RWPE2 (cell line): ENCODE measurements at regions not wholly inside any gene's neighbourhood (a gene's known extent, or its start where the extent isn't known, plus 50 kb on each side); places are given as distances from the start of the nearest gene placed in this dataset.

ENCODE experiments used
- ATAC-seq: fragments of 200-7000 bp; cut with Tn5 transposase; 3 replicates; pipeline ENCODE4 v1.9.1; 2021; ENCODE audit warnings: low read depth
- DNase-seq: peaks from one replicate; pipeline ENCODE4 v3.0.0-alpha.2; 2020; ENCODE audit warnings: low spot score
- H3K27ac ChIP-seq: fragments of 450-650 bp; 2 replicates; pipeline ENCODE4 v1.5.1; 2017; ENCODE audit warnings: mild to moderate bottlenecking; ENCODE audit not compliant: poor library complexity, severe bottlenecking
- H3K27me3 ChIP-seq: fragments of 250-450 bp; sonication (Bioruptor Pico); 2 replicates; pipeline ENCODE4 v1.5.1; 2021; ENCODE audit warnings: mild to moderate bottlenecking, moderate library complexity; ENCODE audit not compliant: insufficient read depth, poor library complexity, severe bottlenecking
- H3K36me3 ChIP-seq: fragments of 250-450 bp; sonication (Bioruptor Pico); 2 replicates; pipeline ENCODE4 v1.5.1; 2020; ENCODE audit warnings: low read depth, mild to moderate bottlenecking, moderate library complexity
- H3K4me1 ChIP-seq: fragments of 250-450 bp; sonication (Bioruptor Pico); 2 replicates; pipeline ENCODE4 v1.5.1; 2021; ENCODE audit warnings: mild to moderate bottlenecking, moderate library complexity; ENCODE audit not compliant: insufficient read depth, poor library complexity, severe bottlenecking
- H3K4me3 ChIP-seq: fragments of 250-450 bp; sonication (Bioruptor Pico); 2 replicates; pipeline ENCODE4 v1.5.1; 2021; ENCODE audit warnings: mild to moderate bottlenecking, moderate library complexity; ENCODE audit not compliant: severe bottlenecking
- H3K9me3 ChIP-seq: fragments of 250-450 bp; sonication (Bioruptor Pico); 2 replicates; pipeline ENCODE4 v1.5.1; 2021; ENCODE audit warnings: mild to moderate bottlenecking, moderate library complexity; ENCODE audit not compliant: severe bottlenecking
- TF ChIP-seq, protein P1 (sequence below): fragments of 450-650 bp; IDR thresholded peaks from one replicate; pipeline ENCODE4 v1.5.1; 2017; ENCODE audit warnings: mild to moderate bottlenecking, moderate library complexity; ENCODE audit not compliant: poor library complexity, severe bottlenecking

DNA sequence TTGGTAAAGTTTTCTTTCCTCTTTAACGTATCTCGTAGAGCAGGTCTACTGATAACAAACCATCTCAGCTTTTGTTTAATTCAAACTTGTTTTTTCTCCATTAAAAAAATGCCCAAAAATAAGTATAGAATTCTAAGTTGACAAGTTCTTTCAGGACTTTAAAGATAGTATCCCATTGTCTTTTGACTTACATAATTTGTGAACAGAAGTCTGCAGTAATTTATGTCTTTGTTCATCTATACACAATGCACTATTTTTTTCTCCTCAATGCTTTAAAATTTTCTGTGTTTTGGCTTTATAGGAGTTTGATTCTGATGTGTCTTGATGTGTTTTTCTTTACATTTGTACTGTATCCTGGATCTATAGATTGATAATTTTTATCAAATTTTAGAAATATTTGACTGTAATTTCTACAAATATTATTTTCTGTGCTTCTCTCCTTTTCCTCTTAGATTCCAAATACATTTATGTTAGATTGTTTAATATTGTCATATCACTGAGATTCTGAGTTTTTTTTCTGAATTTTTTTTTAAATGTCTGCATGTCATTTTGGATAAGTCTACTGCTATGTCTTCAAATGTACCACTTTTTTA is 143.3 kb downstream of the FTCDNL1 start:
- DNase-seq: no peak
- no peaks in the 10 kb centered on the region for H3K27me3 ChIP-seq
- H3K27ac ChIP-seq: no peak overlapping the region
- no peaks in the 10 kb centered on the region for H3K36me3 ChIP-seq
- H3K4me1 ChIP-seq: no peaks in the 10 kb centered on the region
- H3K9me3 ChIP-seq: no peaks in the 10 kb centered on the region
- no peak overlapping the region for H3K4me3 ChIP-seq
- no peak for ATAC-seq
- TF ChIP-seq, protein P1, sequence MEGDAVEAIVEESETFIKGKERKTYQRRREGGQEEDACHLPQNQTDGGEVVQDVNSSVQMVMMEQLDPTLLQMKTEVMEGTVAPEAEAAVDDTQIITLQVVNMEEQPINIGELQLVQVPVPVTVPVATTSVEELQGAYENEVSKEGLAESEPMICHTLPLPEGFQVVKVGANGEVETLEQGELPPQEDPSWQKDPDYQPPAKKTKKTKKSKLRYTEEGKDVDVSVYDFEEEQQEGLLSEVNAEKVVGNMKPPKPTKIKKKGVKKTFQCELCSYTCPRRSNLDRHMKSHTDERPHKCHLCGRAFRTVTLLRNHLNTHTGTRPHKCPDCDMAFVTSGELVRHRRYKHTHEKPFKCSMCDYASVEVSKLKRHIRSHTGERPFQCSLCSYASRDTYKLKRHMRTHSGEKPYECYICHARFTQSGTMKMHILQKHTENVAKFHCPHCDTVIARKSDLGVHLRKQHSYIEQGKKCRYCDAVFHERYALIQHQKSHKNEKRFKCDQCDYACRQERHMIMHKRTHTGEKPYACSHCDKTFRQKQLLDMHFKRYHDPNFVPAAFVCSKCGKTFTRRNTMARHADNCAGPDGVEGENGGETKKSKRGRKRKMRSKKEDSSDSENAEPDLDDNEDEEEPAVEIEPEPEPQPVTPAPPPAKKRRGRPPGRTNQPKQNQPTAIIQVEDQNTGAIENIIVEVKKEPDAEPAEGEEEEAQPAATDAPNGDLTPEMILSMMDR: no peak

DNA sequence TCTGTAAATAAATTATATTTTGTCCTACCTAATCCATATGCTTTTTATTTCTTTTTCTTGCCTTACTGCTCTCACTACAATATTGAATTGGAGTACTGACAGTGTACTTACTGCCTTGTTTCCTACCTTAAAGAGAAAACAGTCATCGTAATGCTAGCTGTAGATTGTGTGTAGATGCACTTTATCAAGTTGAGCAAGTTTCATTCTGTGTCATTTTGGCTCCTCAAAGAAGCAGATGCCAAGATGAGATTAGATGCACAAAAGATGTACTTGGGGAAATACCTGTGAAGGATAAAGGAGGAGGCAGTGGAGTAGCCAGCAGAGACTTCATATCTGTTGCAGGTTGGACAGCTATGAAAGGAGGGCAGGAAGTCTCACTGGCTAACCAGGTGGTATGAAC is 145.5 kb downstream of the FTCDNL1 start:
- TF ChIP-seq, protein P1: no peak
- no peak overlapping the region for H3K27ac ChIP-seq
- no peak for ATAC-seq
- no peaks in the 10 kb centered on the region for H3K9me3 ChIP-seq
- H3K27me3 ChIP-seq: no peaks in the 10 kb centered on the region
- no peaks in the 10 kb centered on the region for H3K36me3 ChIP-seq
- H3K4me3 ChIP-seq: no peak overlapping the region
- H3K4me1 ChIP-seq: no peaks in the 10 kb centered on the region
- DNase-seq: no peak

DNA sequence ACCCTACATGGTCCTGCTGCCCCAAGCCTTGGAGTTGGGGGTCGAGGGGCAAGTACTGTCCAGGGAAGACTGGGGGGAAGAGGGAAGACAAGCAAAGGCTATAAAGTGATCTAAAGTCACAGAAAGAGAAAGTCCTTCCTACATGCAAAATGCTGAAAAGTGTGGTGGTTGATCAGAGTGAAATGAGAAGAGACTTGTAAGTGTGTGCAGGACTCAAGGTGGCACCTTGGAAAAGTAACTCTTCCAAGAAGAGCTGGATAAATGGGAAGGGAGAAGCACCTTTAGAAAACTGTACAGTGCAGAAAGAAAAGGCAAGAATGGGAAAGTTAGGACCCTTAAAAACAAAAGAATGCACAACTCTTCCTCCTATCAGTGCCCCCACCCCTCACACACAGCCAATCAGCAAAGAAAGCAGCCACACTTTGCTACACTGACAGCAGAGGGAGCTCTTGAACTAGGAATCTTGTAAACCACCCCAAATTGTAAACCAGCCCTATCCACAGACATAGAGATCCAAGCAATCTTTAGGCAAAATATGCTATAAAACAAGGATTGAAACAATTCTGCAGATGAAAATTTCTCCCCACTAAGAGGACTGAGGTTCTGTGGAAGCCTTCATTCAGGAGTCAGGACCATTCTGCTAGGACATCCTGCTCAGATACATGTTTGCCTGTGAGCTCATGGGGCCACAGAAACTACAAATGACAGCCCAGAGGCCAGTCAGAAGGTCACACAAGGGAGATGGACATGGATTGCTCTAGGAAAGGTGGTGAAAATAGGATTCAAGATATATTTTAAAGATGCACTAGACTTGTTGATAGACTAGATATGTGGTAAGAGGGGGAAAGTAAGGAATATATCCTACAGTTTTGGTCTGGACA is 146.4 kb downstream of the FTCDNL1 start:
- ATAC-seq: peak; percentile 86

DNA sequence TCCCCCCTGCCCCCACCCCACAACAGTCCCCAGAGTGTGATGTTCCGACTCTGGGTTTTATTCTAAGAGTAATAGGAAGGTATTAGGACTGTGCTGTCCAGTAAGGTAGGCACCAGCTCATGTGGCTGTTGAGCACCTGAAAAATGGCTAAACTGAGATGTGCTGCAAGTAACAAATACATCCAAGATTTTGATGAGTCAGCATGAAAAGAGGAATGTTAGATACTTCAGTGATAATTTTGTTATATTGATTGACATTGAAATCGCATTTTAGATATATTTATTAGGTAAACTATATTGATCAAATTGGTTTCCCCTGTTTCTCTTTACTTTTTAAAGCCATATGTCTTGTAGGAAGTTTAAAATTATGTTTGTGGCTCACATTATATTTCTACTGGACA is 147.8 kb downstream of the FTCDNL1 start:
- Histone ChIP-seq H3K4me1 (no peaks in the 10 kb centered on the region), H3K4me3 (no peak overlapping the region), H3K27me3 (no peaks in the 10 kb centered on the region), H3K27ac (no peak overlapping the region), H3K9me3 (no peaks in the 10 kb centered on the region), H3K36me3 (no peaks in the 10 kb centered on the region)
- DNase-seq (no peak), ATAC-seq (no peak)
- TF ChIP-seq, protein P1: no peak

More for the DNA sequence above, 146.4 kb downstream of the FTCDNL1 start:
- Histone ChIP-seq H3K27me3 (no peaks in the 10 kb centered on the region), H3K36me3 (no peaks in the 10 kb centered on the region), H3K9me3 (no peaks in the 10 kb centered on the region), H3K4me1 (no peaks in the 10 kb centered on the region), H3K27ac (no peak overlapping the region), H3K4me3 (no peak overlapping the region)
- TF ChIP-seq, protein P1: peak; percentile 76
- no peak for DNase-seq

DNA sequence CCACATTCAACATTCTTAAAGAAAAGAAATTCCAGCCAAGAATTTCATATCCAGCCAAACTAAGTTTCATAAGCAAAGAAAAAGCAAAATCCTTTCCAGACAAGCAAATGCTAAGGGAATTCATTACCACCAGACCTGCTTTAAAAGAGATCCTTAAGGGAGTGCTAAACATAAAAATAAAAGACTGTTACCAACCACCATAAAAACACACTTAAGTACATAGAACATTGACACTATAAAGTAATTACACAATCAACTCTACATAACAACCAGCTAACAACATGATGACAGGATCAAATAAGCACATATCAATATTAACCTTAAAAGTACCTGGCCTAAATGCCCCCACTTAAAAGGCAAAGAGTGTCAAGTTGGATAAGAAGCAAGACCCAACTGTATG is 153.5 kb downstream of the FTCDNL1 start:
- TF ChIP-seq, protein P1: no peak
- no peaks in the 10 kb centered on the region for H3K4me1 ChIP-seq
- H3K27ac ChIP-seq: no peak overlapping the region
- DNase-seq (no peak), ATAC-seq (no peak)
- no peaks in the 10 kb centered on the region for H3K27me3 ChIP-seq
- H3K36me3 ChIP-seq: no peaks in the 10 kb centered on the region
- H3K4me3 ChIP-seq: no peak overlapping the region
- no peaks in the 10 kb centered on the region for H3K9me3 ChIP-seq
